HepG2 (cell line): ENCODE measurements at regions not wholly inside any gene's neighbourhood (a gene's known extent, or its start where the extent isn't known, plus 50 kb on each side); places are given as distances from the start of the nearest gene placed in this dataset.

Source experiments
- EP300 ChIP-seq, 3 experiments: sonication (generic) in 1 of 3; formaldehyde crosslinking in 1 of 3; IDR thresholded peaks; 2 replicates each; pipeline versions ENCODE4 v1.5.1 to v1.6.1; 2011 to 2020; ENCODE audit warnings: low read depth in 2 of 3, low read length in 2 of 3, borderline replicate concordance in 1 of 3, improper control_type of control experiment in 1 of 3, mild to moderate bottlenecking in 1 of 3, missing genetic modification reagents in 1 of 3, moderate library complexity in 1 of 3
- MED8 ChIP-seq: sonication (generic); formaldehyde crosslinking; IDR thresholded peaks from 2 replicates; pipeline ENCODE4 v1.8.1; 2023; ENCODE audit warnings: mild to moderate bottlenecking, missing genetic modification reagents; ENCODE audit not compliant: insufficient replicate concordance
- MXI1 ChIP-seq: IDR thresholded peaks from 3 replicates; pipeline ENCODE4 v1.6.1; 2012; ENCODE audit warnings: low read depth, low read length, inconsistent platforms, borderline replicate concordance
- ZNF589 ChIP-seq: sonication (generic); formaldehyde crosslinking; conservative IDR thresholded peaks from 2 replicates; pipeline ENCODE4 v1.8.0; 2022; ENCODE audit warnings: mild to moderate bottlenecking, moderate library complexity, missing genetic modification reagents
- TF ChIP-seq, protein P1 (sequence below): sonication (generic); formaldehyde crosslinking; IDR thresholded peaks from 2 replicates; pipeline ENCODE4 v1.5.0; 2020; ENCODE audit warnings: missing genetic modification reagents
- TF ChIP-seq, protein P2 (sequence below): sonication (generic); formaldehyde crosslinking; IDR thresholded peaks from 2 replicates; pipeline ENCODE4 v1.5.0; 2020; ENCODE audit warnings: mild to moderate bottlenecking, missing genetic modification reagents, moderate library complexity
- TF ChIP-seq, protein P3 (sequence below): sonication (generic); formaldehyde crosslinking; IDR thresholded peaks from 2 replicates; pipeline ENCODE4 v1.8.0; 2022; ENCODE audit warnings: missing genetic modification reagents, low read depth, mild to moderate bottlenecking, borderline replicate concordance

DNA sequence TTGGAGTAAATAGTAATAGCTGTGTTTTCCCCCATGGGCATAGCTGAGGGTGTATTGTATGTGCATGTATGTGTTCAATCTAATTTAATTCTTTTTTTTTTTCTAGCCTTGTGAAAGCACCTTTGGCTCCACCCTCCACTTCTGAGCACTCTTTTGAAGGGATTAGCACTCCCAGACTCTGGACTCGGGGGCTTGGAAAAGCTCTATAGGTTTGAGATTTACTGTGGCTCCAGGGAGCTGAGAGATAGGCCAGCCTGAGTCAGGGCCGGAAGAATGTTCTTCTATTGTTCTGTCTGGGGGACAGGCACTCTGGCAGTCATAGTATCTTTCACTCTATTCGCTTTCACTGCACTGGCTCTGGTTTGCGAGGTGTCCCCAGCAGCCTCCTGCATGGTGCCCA lies 540.0 kb upstream of the TBX3 start:
- TF ChIP-seq, protein P1, sequence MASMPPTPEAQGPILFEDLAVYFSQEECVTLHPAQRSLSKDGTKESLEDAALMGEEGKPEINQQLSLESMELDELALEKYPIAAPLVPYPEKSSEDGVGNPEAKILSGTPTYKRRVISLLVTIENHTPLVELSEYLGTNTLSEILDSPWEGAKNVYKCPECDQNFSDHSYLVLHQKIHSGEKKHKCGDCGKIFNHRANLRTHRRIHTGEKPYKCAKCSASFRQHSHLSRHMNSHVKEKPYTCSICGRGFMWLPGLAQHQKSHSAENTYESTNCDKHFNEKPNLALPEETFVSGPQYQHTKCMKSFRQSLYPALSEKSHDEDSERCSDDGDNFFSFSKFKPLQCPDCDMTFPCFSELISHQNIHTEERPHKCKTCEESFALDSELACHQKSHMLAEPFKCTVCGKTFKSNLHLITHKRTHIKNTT (CRISPR knock-in tag) = no peak
- no peak for TF ChIP-seq MXI1
- TF ChIP-seq ZNF589 (CRISPR knock-in tag) = no peak
- TF ChIP-seq, protein P2, sequence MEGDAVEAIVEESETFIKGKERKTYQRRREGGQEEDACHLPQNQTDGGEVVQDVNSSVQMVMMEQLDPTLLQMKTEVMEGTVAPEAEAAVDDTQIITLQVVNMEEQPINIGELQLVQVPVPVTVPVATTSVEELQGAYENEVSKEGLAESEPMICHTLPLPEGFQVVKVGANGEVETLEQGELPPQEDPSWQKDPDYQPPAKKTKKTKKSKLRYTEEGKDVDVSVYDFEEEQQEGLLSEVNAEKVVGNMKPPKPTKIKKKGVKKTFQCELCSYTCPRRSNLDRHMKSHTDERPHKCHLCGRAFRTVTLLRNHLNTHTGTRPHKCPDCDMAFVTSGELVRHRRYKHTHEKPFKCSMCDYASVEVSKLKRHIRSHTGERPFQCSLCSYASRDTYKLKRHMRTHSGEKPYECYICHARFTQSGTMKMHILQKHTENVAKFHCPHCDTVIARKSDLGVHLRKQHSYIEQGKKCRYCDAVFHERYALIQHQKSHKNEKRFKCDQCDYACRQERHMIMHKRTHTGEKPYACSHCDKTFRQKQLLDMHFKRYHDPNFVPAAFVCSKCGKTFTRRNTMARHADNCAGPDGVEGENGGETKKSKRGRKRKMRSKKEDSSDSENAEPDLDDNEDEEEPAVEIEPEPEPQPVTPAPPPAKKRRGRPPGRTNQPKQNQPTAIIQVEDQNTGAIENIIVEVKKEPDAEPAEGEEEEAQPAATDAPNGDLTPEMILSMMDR (CRISPR knock-in tag) = no peak
- no peak for TF ChIP-seq MED8 (CRISPR knock-in tag)
- TF ChIP-seq EP300 (IDR thresholded peaks at IDR 0.05; ENCODE audit: low read depth in 2 of 2, low read length in 2 of 2) = no peak
- TF ChIP-seq EP300 (CRISPR knock-in tag; IDR thresholded peaks at IDR 0.05; ENCODE audit: borderline replicate concordance) = no peak
- TF ChIP-seq, protein P3, sequence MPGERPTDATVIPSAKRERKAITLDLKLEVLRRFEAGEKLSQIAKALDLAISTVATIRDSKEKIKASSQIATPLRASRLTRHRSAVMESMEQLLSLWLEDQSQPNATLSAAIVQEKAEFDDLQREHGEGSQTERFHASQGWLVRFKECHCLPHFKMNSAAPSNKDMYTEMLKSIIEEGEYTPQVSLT (CRISPR knock-in tag) = no peak
